ENCODE measurements at regions not wholly inside any gene's neighbourhood (a gene's known extent, or its start where the extent isn't known, plus 50 kb on each side); places are given as distances from the start of the nearest gene placed in this dataset.

GRCh38 chr5:82396396-82396795 is 118.2 kb upstream of the RPS23 start:
- H3K9me3 ChIP-seq = no peaks in the 10 kb centered on the region
- TF ChIP-seq CTCF (IDR thresholded peaks at IDR 0.05) = no peak
- H3K27ac ChIP-seq = peak overlapping the region; percentile 78 to 80
- H3K36me3 ChIP-seq = no peaks in the 10 kb centered on the region
- intact Hi-C loops (cut with DNase I; ENCODE audit: low total_unique reads) = no loop called here
- H3K4me3 ChIP-seq = no peak overlapping the region
- H3K27me3 ChIP-seq = no peaks in the 10 kb centered on the region
- no peak for DNase-seq
- H3K4me1 ChIP-seq = peaks cover 0 to 16% (median 4%) of the 10 kb centered on the region in 4 donors

GRCh38 chr5:82393951-82394350 is 115.8 kb upstream of the RPS23 start:
- peaks cover 0 to 23% (median 4%) of the 10 kb centered on the region in 4 donors for H3K4me1 ChIP-seq
- intact Hi-C loops (cut with DNase I; ENCODE audit: low total_unique reads) = no loop called here
- H3K9me3 ChIP-seq = no peaks in the 10 kb centered on the region
- no peaks in the 10 kb centered on the region for H3K27me3 ChIP-seq
- no peak for TF ChIP-seq CTCF (IDR thresholded peaks at IDR 0.05)
- no peaks in the 10 kb centered on the region for H3K36me3 ChIP-seq
- H3K4me3 ChIP-seq = no peak overlapping the region
- H3K27ac ChIP-seq = no peak overlapping the region
- no peak for DNase-seq

DNA sequence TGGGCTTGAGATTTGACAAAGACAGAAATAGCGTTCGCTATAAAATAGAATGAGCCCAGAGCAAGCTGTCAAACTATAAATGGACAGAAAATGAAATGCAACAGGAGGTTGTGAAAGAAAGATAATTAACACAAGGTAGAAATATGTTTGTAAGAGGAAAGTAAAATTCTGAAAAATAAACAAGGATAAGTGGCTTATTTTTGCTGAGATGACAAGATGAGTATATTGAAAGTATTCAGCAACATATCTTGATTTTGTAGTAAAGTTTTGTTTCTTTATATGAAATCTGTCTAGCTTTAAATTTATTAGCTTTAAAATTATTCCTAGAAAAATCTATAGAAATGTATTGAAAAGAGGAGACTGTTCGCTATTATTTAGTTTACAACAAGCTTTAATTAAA is 111.9 kb upstream of the RPS23 start:
- DNase-seq = no peak
- H3K4me3 ChIP-seq = no peak overlapping the region
- no peak overlapping the region for H3K27ac ChIP-seq
- intact Hi-C loops (cut with DNase I; ENCODE audit: low total_unique reads) = no loop called here
- no peak for TF ChIP-seq CTCF (IDR thresholded peaks at IDR 0.05)
- peaks cover 0 to 26% (median 5%) of the 10 kb centered on the region in 4 donors for H3K4me1 ChIP-seq
- H3K27me3 ChIP-seq = no peaks in the 10 kb centered on the region
- H3K36me3 ChIP-seq = no peaks in the 10 kb centered on the region
- H3K9me3 ChIP-seq = no peaks in the 10 kb centered on the region

DNA sequence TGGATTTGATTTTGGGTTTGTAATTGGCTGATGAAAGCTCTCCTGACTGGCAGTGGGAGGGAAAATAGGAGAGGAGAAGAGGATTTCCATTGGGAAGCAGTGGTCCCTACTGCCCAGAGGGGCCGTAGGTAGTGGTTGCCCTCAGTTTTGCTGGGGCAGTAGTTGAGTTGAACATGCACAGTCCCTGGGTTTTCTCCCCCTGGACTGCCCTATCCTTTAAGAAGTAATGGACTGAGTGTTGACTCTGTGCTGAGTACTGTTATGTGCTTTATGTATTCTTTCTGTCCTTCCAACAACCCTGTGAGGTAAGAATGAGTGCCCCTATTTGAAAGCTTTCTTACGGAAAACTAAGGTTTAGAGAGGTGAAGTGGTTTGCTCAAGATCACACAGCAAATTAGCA is 111.2 kb upstream of the RPS23 start:
- no peaks in the 10 kb centered on the region for H3K36me3 ChIP-seq
- no peak for DNase-seq
- no peaks in the 10 kb centered on the region for H3K9me3 ChIP-seq
- H3K4me3 ChIP-seq = no peak overlapping the region
- intact Hi-C loops (cut with DNase I; ENCODE audit: low total_unique reads) = no loop called here
- H3K4me1 ChIP-seq = peaks cover 0 to 26% (median 5%) of the 10 kb centered on the region in 4 donors
- no peak for TF ChIP-seq CTCF (IDR thresholded peaks at IDR 0.05)
- H3K27ac ChIP-seq = peak overlapping the region; percentile 45 to 65
- no peaks in the 10 kb centered on the region for H3K27me3 ChIP-seq

- DNase-seq = no peak
- Histone ChIP-seq H3K4me3 (no peak overlapping the region), H3K36me3 (no peaks in the 10 kb centered on the region), H3K27ac (peak overlapping the region in 1 of 2 donors; percentile 65), H3K27me3 (no peaks in the 10 kb centered on the region), H3K4me1 (peaks cover 0 to 34% (median 5%) of the 10 kb centered on the region in 4 donors), H3K9me3 (no peaks in the 10 kb centered on the region)
- intact Hi-C loops (cut with DNase I; ENCODE audit: low total_unique reads) = no loop called here
- no peak for TF ChIP-seq CTCF (IDR thresholded peaks at IDR 0.05)
These were observed 110.0 kb upstream of the RPS23 start for GRCh38 chr5:82388181-82388580.

GRCh38 chr5:82387819-82388166 is 109.6 kb upstream of the RPS23 start:
- Histone ChIP-seq H3K36me3 (no peaks in the 10 kb centered on the region), H3K4me3 (no peak overlapping the region), H3K27me3 (no peaks in the 10 kb centered on the region), H3K9me3 (no peaks in the 10 kb centered on the region), H3K4me1 (peaks cover 0 to 34% (median 5%) of the 10 kb centered on the region in 4 donors), H3K27ac (peak overlapping the region in 1 of 2 donors; percentile 65)
- intact Hi-C loops (cut with DNase I; ENCODE audit: low total_unique reads) = no loop called here
- TF ChIP-seq CTCF (IDR thresholded peaks at IDR 0.05) = no peak
- no peak for DNase-seq

All from tibial artery (tissue), 4 donors.